Astrocyte of the spinal cord (primary cell): ENCODE measurements at regions not wholly inside any gene's neighbourhood (a gene's known extent, or its start where the extent isn't known, plus 50 kb on each side); places are given as distances from the start of the nearest gene placed in this dataset.

Source experiments
- DNase-seq: peaks from one replicate; pipeline ENCODE4 v3.0.0; 2011; ENCODE audit warnings: low read depth, low spot score
- H3K4me3 ChIP-seq: 2 replicates; pipeline ENCODE4 v1.5.1; 2011; ENCODE audit warnings: low read depth, mild to moderate bottlenecking, low read length, moderate library complexity
- CTCF ChIP-seq: IDR thresholded peaks from 2 replicates; pipeline ENCODE4 v1.5.1; 2012; ENCODE audit warnings: low read depth, mild to moderate bottlenecking, low read length, inconsistent platforms
- in situ Hi-C: cut with HindIII; loops from 2 replicates; pipeline ENCODE4 v1.10.0; 2017; ENCODE audit warnings: low sequenced_read_pairs

DNA sequence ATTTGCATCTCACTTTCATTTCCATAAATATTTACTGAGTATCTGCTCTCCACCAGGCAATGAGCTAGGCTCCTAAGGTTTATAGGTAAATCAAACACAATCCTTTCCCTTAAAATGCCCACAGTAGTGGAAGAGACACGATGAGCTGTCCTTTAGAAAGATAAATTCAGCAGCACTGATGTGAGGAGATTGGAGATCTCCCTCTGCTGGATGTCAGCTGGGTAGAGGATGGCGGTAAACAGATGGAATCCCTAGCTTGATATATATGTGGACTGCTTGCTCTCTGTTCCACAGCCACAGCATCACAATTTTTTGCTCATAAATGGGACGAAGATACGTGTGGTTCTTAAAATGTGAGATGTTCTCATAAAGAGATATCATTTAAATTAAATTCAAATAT, 216.4 kb upstream of the RASGEF1B start:
- no peak for DNase-seq
- H3K4me3 ChIP-seq: no peak overlapping the region
- in situ Hi-C loops: no loop called here
- peak; percentile 5 for TF ChIP-seq CTCF

GRCh38 chr4:81687471-81687870, 215.8 kb upstream of the RASGEF1B start:
- in situ Hi-C loops: no loop called here
- DNase-seq: no peak
- TF ChIP-seq CTCF: no peak
- H3K4me3 ChIP-seq: no peak overlapping the region

DNA sequence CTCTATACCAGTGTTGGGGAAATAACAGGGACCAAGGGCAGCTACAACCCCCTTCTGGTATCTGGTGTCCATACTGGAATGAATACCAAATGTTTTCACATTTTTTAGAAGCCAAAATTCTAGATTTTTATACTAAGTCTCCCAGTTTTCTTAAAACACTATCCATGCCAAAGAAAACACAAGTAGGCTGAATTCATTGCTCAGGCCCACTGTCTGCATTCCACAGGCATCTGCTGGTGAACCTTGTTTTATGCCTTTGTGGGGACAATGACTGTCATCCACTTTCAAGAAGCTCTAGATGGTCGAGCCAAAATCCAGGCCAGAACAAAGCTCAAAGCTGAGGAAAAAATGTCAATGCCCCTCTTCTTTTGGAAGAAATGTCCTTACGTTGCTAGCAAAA, 213.4 kb upstream of the RASGEF1B start:
- in situ Hi-C loops: no loop called here
- H3K4me3 ChIP-seq: no peak overlapping the region
- DNase-seq: peak; percentile 2
- TF ChIP-seq CTCF: no peak

DNA sequence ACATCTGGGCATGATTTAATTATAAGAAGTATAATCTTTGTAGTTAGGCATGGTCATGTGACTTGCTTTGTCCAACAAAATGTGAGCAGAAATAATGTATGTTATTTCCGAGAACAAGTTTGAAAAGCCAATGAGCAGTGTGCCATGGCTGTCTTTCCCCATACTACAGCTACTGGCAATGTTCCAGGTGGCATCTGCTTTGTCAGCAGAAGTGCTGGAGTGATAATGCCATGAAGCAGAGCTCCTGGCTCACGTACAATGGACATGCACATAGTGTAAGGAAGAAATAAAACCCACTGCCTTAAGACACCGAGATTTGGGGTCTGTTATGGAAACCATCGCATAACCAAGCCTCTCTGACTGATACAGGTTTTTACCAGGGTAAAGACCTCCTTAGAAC, 212.6 kb upstream of the RASGEF1B start:
- DNase-seq: no peak
- H3K4me3 ChIP-seq: no peak overlapping the region
- in situ Hi-C loops: no loop called here
- no peak for TF ChIP-seq CTCF

- no peak for DNase-seq
- no peak for TF ChIP-seq CTCF
- H3K4me3 ChIP-seq: no peak overlapping the region
- in situ Hi-C loops: no loop called here
Measured at GRCh38 chr4:81682492-81682891, 210.8 kb upstream of the RASGEF1B start.

DNA sequence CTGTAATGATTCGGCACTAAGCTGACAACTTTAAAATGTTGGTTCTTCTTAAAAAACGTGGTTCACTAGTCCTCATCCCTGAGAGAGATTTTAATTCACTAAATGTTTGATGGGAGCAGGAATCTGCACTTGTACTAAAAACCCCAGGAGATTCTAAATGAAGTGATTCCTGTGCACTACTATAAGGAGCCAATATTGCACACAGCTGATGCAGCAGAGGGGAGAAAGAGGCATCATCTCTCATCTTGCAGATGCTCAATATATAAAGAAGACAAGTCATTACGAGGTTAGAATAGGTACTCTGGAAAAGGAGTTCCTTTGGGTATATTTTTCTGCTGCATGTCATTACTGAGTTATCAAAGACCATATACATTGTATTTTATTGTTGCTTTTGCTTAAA, 207.6 kb upstream of the RASGEF1B start:
- no peak overlapping the region for H3K4me3 ChIP-seq
- DNase-seq: no peak
- no peak for TF ChIP-seq CTCF
- in situ Hi-C loops: no loop called here

GRCh38 chr4:81678801-81679200, 207.1 kb upstream of the RASGEF1B start:
- DNase-seq: no peak
- H3K4me3 ChIP-seq: no peak overlapping the region
- in situ Hi-C loops: no loop called here
- TF ChIP-seq CTCF: no peak
